Neural progenitor cell (in vitro differentiated cells): ENCODE measurements at regions not wholly inside any gene's neighbourhood (a gene's known extent, or its start where the extent isn't known, plus 50 kb on each side); places are given as distances from the start of the nearest gene placed in this dataset.

Source experiments
- EZH2 ChIP-seq: fragments of 200-600 bp; sonication (generic); IDR thresholded peaks from 2 replicates; pipeline ENCODE4 v1.6.1; 2017; ENCODE audit warnings: antibody characterized with exemption, mild to moderate bottlenecking, moderate library complexity
- EZH2phosphoT487 ChIP-seq: fragments of 200-600 bp; sonication (generic); IDR thresholded peaks from 2 replicates; pipeline ENCODE4 v1.6.1; 2017; ENCODE audit warnings: antibody characterized with exemption
- TF ChIP-seq, protein P1 (sequence below): fragments of 200-600 bp; sonication (generic); IDR thresholded peaks from 2 replicates; pipeline ENCODE4 v1.5.1; 2017; ENCODE audit warnings: antibody characterized with exemption, mild to moderate bottlenecking

DNA sequence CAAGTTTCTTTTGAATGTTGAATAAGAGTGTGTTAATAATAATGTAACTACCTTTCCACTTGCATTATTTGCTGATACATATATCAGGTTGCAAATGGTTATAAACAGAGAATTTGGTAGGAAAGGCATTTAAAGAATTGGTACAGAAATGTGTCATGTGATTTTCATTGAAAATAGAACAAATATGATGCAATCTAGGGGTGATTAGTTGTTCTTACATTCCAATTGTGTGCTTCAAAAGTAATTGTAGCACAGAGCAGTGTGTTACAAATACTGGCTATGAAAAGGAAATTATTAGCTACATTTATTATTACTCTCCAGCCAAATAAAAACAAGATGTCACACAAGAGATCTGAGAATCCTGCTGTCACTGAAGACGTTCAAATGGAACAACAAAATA is 61.8 kb upstream of the PRDM9 start:
- TF ChIP-seq, protein P1, sequence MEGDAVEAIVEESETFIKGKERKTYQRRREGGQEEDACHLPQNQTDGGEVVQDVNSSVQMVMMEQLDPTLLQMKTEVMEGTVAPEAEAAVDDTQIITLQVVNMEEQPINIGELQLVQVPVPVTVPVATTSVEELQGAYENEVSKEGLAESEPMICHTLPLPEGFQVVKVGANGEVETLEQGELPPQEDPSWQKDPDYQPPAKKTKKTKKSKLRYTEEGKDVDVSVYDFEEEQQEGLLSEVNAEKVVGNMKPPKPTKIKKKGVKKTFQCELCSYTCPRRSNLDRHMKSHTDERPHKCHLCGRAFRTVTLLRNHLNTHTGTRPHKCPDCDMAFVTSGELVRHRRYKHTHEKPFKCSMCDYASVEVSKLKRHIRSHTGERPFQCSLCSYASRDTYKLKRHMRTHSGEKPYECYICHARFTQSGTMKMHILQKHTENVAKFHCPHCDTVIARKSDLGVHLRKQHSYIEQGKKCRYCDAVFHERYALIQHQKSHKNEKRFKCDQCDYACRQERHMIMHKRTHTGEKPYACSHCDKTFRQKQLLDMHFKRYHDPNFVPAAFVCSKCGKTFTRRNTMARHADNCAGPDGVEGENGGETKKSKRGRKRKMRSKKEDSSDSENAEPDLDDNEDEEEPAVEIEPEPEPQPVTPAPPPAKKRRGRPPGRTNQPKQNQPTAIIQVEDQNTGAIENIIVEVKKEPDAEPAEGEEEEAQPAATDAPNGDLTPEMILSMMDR: no peak
- no peak for TF ChIP-seq EZH2
- no peak for TF ChIP-seq EZH2phosphoT487
